HCT116 (cell line): ENCODE measurements at regions not wholly inside any gene's neighbourhood (a gene's known extent, or its start where the extent isn't known, plus 50 kb on each side); places are given as distances from the start of the nearest gene placed in this dataset.

ENCODE experiments used
- ATAC-seq: fragments of 200-7000 bp; cut with Tn5 transposase; 2 replicates; pipeline ENCODE4 v1.9.1; 2020; ENCODE audit warnings: mild to moderate bottlenecking, moderate library complexity
- BruUV-seq: library from RNA; stranded (reverse); fragments of 400-500 nt; replicated peaks from 2 replicates; lab custom pipeline; 2021; lab: Mats Ljungman, UMichigan
- CTCF ChIA-PET: fragments of 300-600 bp; sonication (Branson Sonifier 250); formaldehyde crosslinking; loops from one replicate; lab custom pipeline; 2021; ENCODE audit warnings: antibody characterized with exemption; lab: Charles Lee
- POLR2A ChIA-PET: fragments of 300-600, 350-600 bp; sonication (Branson Sonifier 250); formaldehyde crosslinking; loops from one replicate; lab custom pipeline; 2021; ENCODE audit warnings: antibody characterized with exemption; lab: Charles Lee
- RAD21 ChIA-PET, 2 experiments: fragments of 300-600 bp; sonication (Branson Sonifier 250); formaldehyde crosslinking; loops; one replicate each; lab custom pipeline; 2023; ENCODE audit warnings: low total read pairs in 2 of 2; ENCODE audit not compliant: uncharacterized antibody in 2 of 2, unreplicated experiment in 2 of 2, low non-redundant PET in 1 of 2; lab: Charles Lee
- DNase-seq: peaks from one replicate; pipeline ENCODE4 v3.0.0-alpha.2; 2010; ENCODE audit warnings: low read depth, low spot score
- H2AFZ ChIP-seq: fragments of 200-600 bp; shearing (Covaris generic), sonication (generic); 2 replicates; pipeline ENCODE4 v1.6.1; 2017; ENCODE audit warnings: low read depth, mixed run types, mixed read lengths, antibody characterized with exemption, low read length; ENCODE audit not compliant: poor library complexity, severe bottlenecking
- H3K27ac ChIP-seq: 2 replicates; pipeline ENCODE4 v1.5.1; 2012; ENCODE audit warnings: low read depth, low read length
- H3K27me3 ChIP-seq: fragments of 200-600 bp; sonication (generic); 2 replicates; pipeline ENCODE4 v1.6.1; 2016; ENCODE audit warnings: mixed run types, low read length, mixed read lengths; ENCODE audit not compliant: insufficient read depth
- H3K36me3 ChIP-seq, 2 experiments: fragments of 200-500 bp in 1 of 2; fragments of 200-600 bp in 1 of 2; sonication (Bioruptor generic) in 1 of 2; sonication (generic) in 1 of 2; 2 replicates each; pipeline versions ENCODE4 v1.5.1 to v1.6.1; 2014 to 2016; ENCODE audit warnings: low read length in 2 of 2, inconsistent platforms in 1 of 2, mixed read lengths in 1 of 2, mixed run types in 1 of 2; ENCODE audit not compliant: insufficient read depth in 2 of 2, control insufficient read depth in 1 of 2
- H3K4me1 ChIP-seq, 2 experiments: fragments of 200-600 bp in 1 of 2; sonication (generic) in 1 of 2; 2 replicates each; pipeline versions ENCODE4 v1.5.1 to v1.6.1; 2012 to 2017; ENCODE audit warnings: low read length in 2 of 2, inconsistent platforms in 1 of 2, mild to moderate bottlenecking in 1 of 2, mixed read lengths in 1 of 2, mixed run types in 1 of 2, moderate library complexity in 1 of 2; ENCODE audit not compliant: insufficient read depth in 2 of 2, control insufficient read depth in 1 of 2
- H3K4me2 ChIP-seq: fragments of 200-600 bp; sonication (generic); 2 replicates; pipeline ENCODE4 v1.6.1; 2017; ENCODE audit warnings: mixed run types, low read length, mixed read lengths
- H3K4me3 ChIP-seq, 2 experiments: fragments of 200-600 bp in 1 of 2; sonication (generic) in 1 of 2; replicated peaks in 1 of 2; 2 replicates each; pipeline ENCODE4 v1.5.1; 2011 to 2016; ENCODE audit warnings: low read length in 2 of 2, control low read depth in 1 of 2, low read depth in 1 of 2, mild to moderate bottlenecking in 1 of 2, mixed read lengths in 1 of 2, mixed run types in 1 of 2
- H3K79me2 ChIP-seq: fragments of 200-600 bp; sonication (generic); 2 replicates; pipeline ENCODE4 v1.6.1; 2017; ENCODE audit warnings: mild to moderate bottlenecking, mixed run types, low read length, moderate library complexity, mixed read lengths; ENCODE audit not compliant: insufficient read depth
- H3K9ac ChIP-seq: fragments of 200-600 bp; sonication (generic); 2 replicates; pipeline ENCODE4 v1.6.1; 2016; ENCODE audit warnings: low read length, mixed read lengths
- H3K9me2 ChIP-seq: fragments of 200-600 bp; sonication (generic), shearing (Covaris generic); 2 replicates; pipeline ENCODE4 v1.6.1; 2017; ENCODE audit warnings: mixed run types, mild to moderate bottlenecking, moderate library complexity; ENCODE audit not compliant: insufficient read depth
- H3K9me3 ChIP-seq, 2 experiments: fragments of 200-500 bp in 1 of 2; fragments of 200-600 bp in 1 of 2; sonication (Bioruptor generic) in 1 of 2; sonication (generic) in 1 of 2; 2 replicates each; pipeline ENCODE4 v1.6.1; 2014 to 2017; ENCODE audit warnings: low read length in 2 of 2, mixed read lengths in 2 of 2, inconsistent platforms in 1 of 2, low read depth in 1 of 2, mild to moderate bottlenecking in 1 of 2, mixed run types in 1 of 2, moderate library complexity in 1 of 2; ENCODE audit not compliant: control insufficient read depth in 1 of 2, insufficient read depth in 1 of 2
- H4K20me1 ChIP-seq: fragments of 200-600 bp; sonication (generic), shearing (Covaris generic); 2 replicates; pipeline ENCODE4 v1.6.1; 2017; ENCODE audit warnings: mixed run types, mild to moderate bottlenecking, moderate library complexity; ENCODE audit not compliant: insufficient read depth
- ATF3 ChIP-seq: IDR thresholded peaks from 2 replicates; pipeline ENCODE4 v1.6.1; 2012
- CEBPB ChIP-seq: IDR thresholded peaks from 2 replicates; pipeline ENCODE4 v1.6.1; 2012; ENCODE audit warnings: low read depth
- CTCF ChIP-seq, 3 experiments: fragments of 200-600 bp in 1 of 3; sonication (generic) in 1 of 3; IDR thresholded peaks in 2 of 3; conservative IDR thresholded peaks in 1 of 3; 2 replicates each; pipeline ENCODE4 v1.5.1; 2012 to 2017; ENCODE audit warnings: low read depth in 2 of 3, low read length in 2 of 3, antibody characterized with exemption in 1 of 3, borderline replicate concordance in 1 of 3, control low read depth in 1 of 3, mild to moderate bottlenecking in 1 of 3, mixed read lengths in 1 of 3, mixed run types in 1 of 3, moderate library complexity in 1 of 3; ENCODE audit not compliant: insufficient read depth in 1 of 3
- EGR1 ChIP-seq: IDR thresholded peaks from 2 replicates; pipeline ENCODE4 v1.6.1; 2012; ENCODE audit warnings: low read depth
- ELF1 ChIP-seq: IDR thresholded peaks from 2 replicates; pipeline ENCODE4 v1.6.1; 2012; ENCODE audit warnings: low read depth, borderline replicate concordance
- EZH2 ChIP-seq: fragments of 200-600 bp; sonication (generic); IDR thresholded peaks from 2 replicates; pipeline ENCODE4 v1.6.1; 2017; ENCODE audit warnings: antibody characterized with exemption, mixed run types
- FOSL1 ChIP-seq: IDR thresholded peaks from 2 replicates; pipeline ENCODE4 v1.6.1; 2012; ENCODE audit warnings: low read depth
- MAX ChIP-seq: IDR thresholded peaks from 2 replicates; pipeline ENCODE4 v1.6.1; 2012
- SP1 ChIP-seq: IDR thresholded peaks from 2 replicates; pipeline ENCODE4 v1.6.1; 2012; ENCODE audit warnings: low read depth
- TCF7L2 ChIP-seq: IDR thresholded peaks from 2 replicates; pipeline ENCODE4 v1.7.0; 2011; ENCODE audit warnings: borderline replicate concordance, inconsistent platforms; ENCODE audit not compliant: insufficient read depth, insufficient read length; ENCODE audit errors: extremely low read depth
- YY1 ChIP-seq: IDR thresholded peaks from 2 replicates; pipeline ENCODE4 v1.6.1; 2011; ENCODE audit warnings: low read length, low read depth, moderate library complexity, mild to moderate bottlenecking; ENCODE audit not compliant: insufficient replicate concordance; ENCODE audit errors: extremely low read depth
- intact Hi-C: fragments of 100-400 bp; cut with micrococcal nuclease; formaldehyde crosslinking; loops from 2 replicates; pipeline ENCODE4 v1.10.0; 2022

GRCh38 chr3:160126051-160126450 is 99.2 kb upstream of the C3orf80 start:
- no TSS peak for BruUV-seq
- H3K27me3 ChIP-seq: no peaks in the 10 kb centered on the region
- CTCF ChIA-PET: interaction anchor here (1.1 kb wide), 1 partner anchor 8 kb away, joined by 3 read pairs; no protein-coding TSS in a partner anchor

More at GRCh38 chr3:160126051-160126450, 99.2 kb upstream of the C3orf80 start:
- no peak for ATAC-seq
- H3K27ac ChIP-seq: no peak overlapping the region
- H3K9ac ChIP-seq: no peak overlapping the region
- H3K79me2 ChIP-seq: no peaks in the 10 kb centered on the region
- H3K4me1 ChIP-seq: peaks cover 0 to 13% of the 10 kb centered on the region in 2 experiments; a peak in 1 of 4 replicates
- H3K4me3 ChIP-seq: no peak overlapping the region
- intact Hi-C loops: no loop called here
- no peak for DNase-seq
- no peak for TF ChIP-seq EZH2
- TF ChIP-seq YY1: no peak
- no peak for TF ChIP-seq FOSL1
- TF ChIP-seq ATF3: no peak
- no peak for TF ChIP-seq ELF1
- no peak for TF ChIP-seq EGR1
- TF ChIP-seq CEBPB: no peak
- TF ChIP-seq MAX: no peak
- no peak for TF ChIP-seq TCF7L2
- no peak for TF ChIP-seq SP1
- no peak for TF ChIP-seq CTCF (IDR thresholded peaks at IDR 0.05 in 2 of 3, conservative IDR thresholded peaks at IDR 0.05 in 1 of 3; ENCODE audit: borderline replicate concordance in 1 of 3, insufficient read depth in 1 of 3, low read depth in 2 of 3, low read length in 2 of 3)
- TF ChIP-seq, all 23 proteins: peak for 0
- Histone ChIP-seq H2AFZ (no peak overlapping the region), H3K4me2 (no peak overlapping the region), H3K9me2 (0 out of 2 replicates have a peak, but pooled peaks cover 2% of the 10 kb centered on the region), H4K20me1 (no peaks in the 10 kb centered on the region), H3K9me3 (no peaks in the 10 kb centered on the region), H3K36me3 (no peaks in the 10 kb centered on the region)
- ChIA-PET RAD21 (no interaction called here), POLR2A (no interaction called here)
